ENCODE measurements at regions not wholly inside any gene's neighbourhood (a gene's known extent, or its start where the extent isn't known, plus 50 kb on each side); places are given as distances from the start of the nearest gene placed in this dataset.

DNA sequence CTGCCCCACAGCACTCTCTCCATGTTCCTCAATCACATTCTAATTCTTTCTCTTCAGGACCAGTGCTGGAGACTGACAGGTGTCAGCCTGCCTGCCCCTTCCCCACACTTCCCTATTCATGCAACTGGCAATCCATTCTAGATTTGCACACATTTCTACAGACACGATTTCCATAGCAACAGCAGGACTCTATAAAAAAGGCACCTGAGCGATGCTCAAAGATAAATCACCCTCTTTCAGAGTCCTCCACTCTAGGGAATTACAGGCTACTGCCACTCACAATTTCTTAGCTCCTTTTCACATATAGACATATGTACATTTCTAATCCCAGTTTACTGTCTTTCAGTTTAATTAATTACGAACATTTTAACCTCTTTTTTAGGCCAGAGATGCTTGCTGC lies 118.1 kb upstream of the ANKRD1 start:
- H3K27ac ChIP-seq, result no peak overlapping the region
- H3K9me3 ChIP-seq, result no peaks in the 10 kb centered on the region
- H3K4me1 ChIP-seq, result peaks cover 11% of the 10 kb centered on the region
- 64% methylated on average over 3 of the region's 3 CpGs for WGBS
- no peaks in the 10 kb centered on the region for H3K27me3 ChIP-seq
- H3K36me3 ChIP-seq, result no peaks in the 10 kb centered on the region
- no peak for TF ChIP-seq POLR2A (IDR thresholded peaks at IDR 0.05)
- TF ChIP-seq, protein P1, sequence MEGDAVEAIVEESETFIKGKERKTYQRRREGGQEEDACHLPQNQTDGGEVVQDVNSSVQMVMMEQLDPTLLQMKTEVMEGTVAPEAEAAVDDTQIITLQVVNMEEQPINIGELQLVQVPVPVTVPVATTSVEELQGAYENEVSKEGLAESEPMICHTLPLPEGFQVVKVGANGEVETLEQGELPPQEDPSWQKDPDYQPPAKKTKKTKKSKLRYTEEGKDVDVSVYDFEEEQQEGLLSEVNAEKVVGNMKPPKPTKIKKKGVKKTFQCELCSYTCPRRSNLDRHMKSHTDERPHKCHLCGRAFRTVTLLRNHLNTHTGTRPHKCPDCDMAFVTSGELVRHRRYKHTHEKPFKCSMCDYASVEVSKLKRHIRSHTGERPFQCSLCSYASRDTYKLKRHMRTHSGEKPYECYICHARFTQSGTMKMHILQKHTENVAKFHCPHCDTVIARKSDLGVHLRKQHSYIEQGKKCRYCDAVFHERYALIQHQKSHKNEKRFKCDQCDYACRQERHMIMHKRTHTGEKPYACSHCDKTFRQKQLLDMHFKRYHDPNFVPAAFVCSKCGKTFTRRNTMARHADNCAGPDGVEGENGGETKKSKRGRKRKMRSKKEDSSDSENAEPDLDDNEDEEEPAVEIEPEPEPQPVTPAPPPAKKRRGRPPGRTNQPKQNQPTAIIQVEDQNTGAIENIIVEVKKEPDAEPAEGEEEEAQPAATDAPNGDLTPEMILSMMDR (IDR thresholded peaks at IDR 0.05), result no peak
- no peak for TF ChIP-seq POLR2AphosphoS5 (IDR thresholded peaks at IDR 0.05)
- no peak for TF ChIP-seq EP300 (IDR thresholded peaks at IDR 0.05)
- H3K4me3 ChIP-seq, result no peak overlapping the region
- no peak for DNase-seq (ENCODE audit: low spot score in 2 of 2)

DNA sequence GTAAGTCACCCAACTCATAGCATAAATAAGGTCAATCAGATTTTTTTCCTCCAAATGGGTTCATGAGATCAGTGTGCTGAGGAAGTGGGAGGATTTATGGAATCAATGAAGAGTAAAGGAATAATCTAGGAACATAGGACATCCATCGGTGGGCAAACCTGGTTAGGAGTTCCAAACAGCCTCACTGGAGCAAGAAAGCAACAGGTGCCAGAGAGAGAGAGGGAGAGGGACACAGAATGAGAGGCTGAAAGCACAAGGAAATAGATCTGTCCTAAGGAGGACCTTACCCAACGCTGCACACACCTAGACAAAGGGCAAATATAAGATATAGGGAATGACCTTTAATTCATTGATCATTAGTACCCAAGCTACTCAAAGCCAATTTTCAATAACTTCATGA lies 119.5 kb upstream of the ANKRD1 start:
- Histone ChIP-seq H3K36me3 (no peaks in the 10 kb centered on the region), H3K4me1 (no peaks in the 10 kb centered on the region), H3K9me3 (no peaks in the 10 kb centered on the region), H3K27me3 (no peaks in the 10 kb centered on the region), H3K4me3 (no peak overlapping the region), H3K27ac (no peak overlapping the region)
- TF ChIP-seq EP300 (IDR thresholded peaks at IDR 0.05), result no peak
- TF ChIP-seq POLR2AphosphoS5 (IDR thresholded peaks at IDR 0.05), result no peak
- no peak for TF ChIP-seq POLR2A (IDR thresholded peaks at IDR 0.05)
- TF ChIP-seq, protein P1 (IDR thresholded peaks at IDR 0.05), result no peak
- WGBS, result 90% methylated on average over 2 of the region's 2 CpGs
- no peak for DNase-seq (ENCODE audit: low spot score in 2 of 2)

DNA sequence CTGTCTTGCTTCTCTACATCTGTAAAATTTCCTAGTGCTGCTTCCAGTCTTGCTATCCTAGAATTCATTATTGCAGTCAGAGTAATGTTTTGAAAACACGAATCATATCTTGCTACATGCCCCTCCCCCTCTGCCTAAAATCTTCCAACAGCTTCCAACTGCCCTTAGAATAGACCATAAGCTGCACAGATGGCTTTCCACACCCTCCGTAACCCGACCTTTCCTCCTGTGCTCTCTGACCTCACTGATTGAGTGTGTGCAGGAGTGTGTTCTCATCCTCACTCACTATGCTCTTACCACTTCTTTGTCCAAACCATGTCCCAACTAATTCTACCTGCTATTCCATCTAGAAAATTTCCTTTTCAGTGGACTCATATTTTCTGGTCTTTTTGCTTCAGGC lies 121.2 kb upstream of the ANKRD1 start:
- no peak overlapping the region for H3K27ac ChIP-seq
- H3K36me3 ChIP-seq, result no peaks in the 10 kb centered on the region
- TF ChIP-seq EP300 (IDR thresholded peaks at IDR 0.05), result no peak
- TF ChIP-seq, protein P1 (IDR thresholded peaks at IDR 0.05), result no peak
- no peak for TF ChIP-seq POLR2AphosphoS5 (IDR thresholded peaks at IDR 0.05)
- TF ChIP-seq POLR2A (IDR thresholded peaks at IDR 0.05), result no peak
- H3K9me3 ChIP-seq, result no peaks in the 10 kb centered on the region
- H3K4me1 ChIP-seq, result no peaks in the 10 kb centered on the region
- 70% methylated on average over 3 of the region's 3 CpGs for WGBS
- DNase-seq (ENCODE audit: low spot score in 2 of 2), result no peak
- no peaks in the 10 kb centered on the region for H3K27me3 ChIP-seq
- H3K4me3 ChIP-seq, result no peak overlapping the region

DNA sequence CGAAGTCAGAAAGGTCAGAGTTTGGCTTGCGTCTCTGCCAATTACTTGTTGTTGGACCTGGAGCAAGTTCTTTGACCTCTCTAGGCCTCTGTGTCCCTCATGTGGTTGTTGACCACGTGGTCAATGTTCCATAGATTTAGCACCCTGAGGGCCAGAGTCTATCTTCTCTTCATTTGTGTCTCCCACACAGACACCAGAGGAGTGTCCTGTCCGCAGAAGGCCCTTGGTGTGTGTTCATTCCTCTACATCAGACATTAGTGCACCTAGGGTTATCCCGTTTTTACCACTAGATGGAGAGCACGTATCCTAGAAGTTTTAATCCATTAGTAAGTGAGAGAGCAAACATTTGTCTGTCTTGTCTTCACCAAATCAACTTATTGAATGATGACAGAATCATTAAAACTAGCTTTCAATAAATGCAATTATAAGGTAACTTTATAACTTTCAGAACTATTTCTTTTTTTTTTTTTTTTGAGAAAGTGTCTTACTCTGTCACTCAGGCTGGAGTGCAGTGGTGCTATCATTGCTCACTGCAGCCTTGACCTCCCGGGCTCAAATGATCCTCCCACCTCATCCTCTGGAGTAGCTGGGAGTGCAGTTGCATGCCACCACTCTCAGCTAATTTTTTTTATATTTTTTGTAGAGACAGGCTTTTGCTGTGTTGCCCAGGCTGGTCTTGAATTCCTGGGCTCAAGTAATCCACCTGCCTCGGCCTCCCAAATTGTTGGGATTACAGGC lies 122.5 kb upstream of the ANKRD1 start:
- H3K27me3 ChIP-seq, result no peaks in the 10 kb centered on the region
- no peaks in the 10 kb centered on the region for H3K9me3 ChIP-seq
- H3K27ac ChIP-seq, result no peak overlapping the region
- TF ChIP-seq EP300 (IDR thresholded peaks at IDR 0.05) (no peak), POLR2A (IDR thresholded peaks at IDR 0.05) (no peak), POLR2AphosphoS5 (IDR thresholded peaks at IDR 0.05) (no peak)
- TF ChIP-seq, protein P1 (IDR thresholded peaks at IDR 0.05), result no peak
- no peaks in the 10 kb centered on the region for H3K4me1 ChIP-seq
- 75% methylated on average over 8 of the region's 8 CpGs for WGBS
- no peak overlapping the region for H3K4me3 ChIP-seq
- H3K36me3 ChIP-seq, result no peaks in the 10 kb centered on the region
- no peak for DNase-seq (ENCODE audit: low spot score in 2 of 2)

DNA sequence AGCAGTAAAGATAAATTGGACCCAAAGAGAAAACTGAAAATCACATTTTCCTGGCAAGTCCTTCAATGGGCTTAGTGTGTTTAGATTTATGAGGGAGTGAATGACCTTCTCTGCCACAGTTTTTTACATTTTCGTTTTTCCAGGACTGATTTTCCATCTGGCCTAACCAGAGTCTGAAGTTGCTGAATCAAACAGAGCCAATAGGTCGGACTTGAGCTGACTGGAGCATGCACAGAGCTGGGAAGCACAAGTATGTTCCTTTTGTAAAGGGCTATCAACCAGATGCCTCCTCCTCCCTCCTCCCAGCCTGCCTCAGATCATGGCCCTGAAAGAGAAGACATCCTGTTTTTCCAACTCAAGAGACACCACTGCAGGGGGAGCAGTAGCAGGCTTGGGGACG lies 126.0 kb upstream of the ANKRD1 start:
- DNase-seq (ENCODE audit: low spot score in 2 of 2), result no peak
- no peak overlapping the region for H3K27ac ChIP-seq

More for the DNA sequence above, 126.0 kb upstream of the ANKRD1 start:
- no peaks in the 10 kb centered on the region for H3K36me3 ChIP-seq
- H3K9me3 ChIP-seq, result no peaks in the 10 kb centered on the region
- peaks cover 4% of the 10 kb centered on the region for H3K4me1 ChIP-seq
- no peaks in the 10 kb centered on the region for H3K27me3 ChIP-seq
- no peak overlapping the region for H3K4me3 ChIP-seq
- WGBS, result 40% methylated on average over 3 of the region's 3 CpGs
- TF ChIP-seq POLR2A (IDR thresholded peaks at IDR 0.05) (no peak), POLR2AphosphoS5 (IDR thresholded peaks at IDR 0.05) (no peak), EP300 (IDR thresholded peaks at IDR 0.05) (no peak)
- TF ChIP-seq, protein P1 (IDR thresholded peaks at IDR 0.05), result no peak

Measured in suprapubic skin (tissue), 4 donors.